Left lobe of liver (tissue), 2 donors: ENCODE measurements at regions not wholly inside any gene's neighbourhood (a gene's known extent, or its start where the extent isn't known, plus 50 kb on each side); places are given as distances from the start of the nearest gene placed in this dataset.
"Not testable (repeated sequence)": the region's sequence is repeated elsewhere in the genome, so short reads cannot be mapped to it uniquely, and the experiment has no call there.

ENCODE experiments used
- ATAC-seq: fragments of 200-7000 bp; cut with Tn5 transposase; one replicate; pipeline ENCODE4 v1.9.1; 2020; ENCODE audit warnings: mild to moderate bottlenecking, moderate library complexity
- DNase-seq: peaks from one replicate; pipeline ENCODE4 v3.0.0-alpha.2; 2020; ENCODE audit warnings: low spot score
- donor health status: DM: no; HTN: no; CAD: no; lungs with moderate emphysema.
- donor health status: DM: no; HTN: yes; CAD: no.

DNA sequence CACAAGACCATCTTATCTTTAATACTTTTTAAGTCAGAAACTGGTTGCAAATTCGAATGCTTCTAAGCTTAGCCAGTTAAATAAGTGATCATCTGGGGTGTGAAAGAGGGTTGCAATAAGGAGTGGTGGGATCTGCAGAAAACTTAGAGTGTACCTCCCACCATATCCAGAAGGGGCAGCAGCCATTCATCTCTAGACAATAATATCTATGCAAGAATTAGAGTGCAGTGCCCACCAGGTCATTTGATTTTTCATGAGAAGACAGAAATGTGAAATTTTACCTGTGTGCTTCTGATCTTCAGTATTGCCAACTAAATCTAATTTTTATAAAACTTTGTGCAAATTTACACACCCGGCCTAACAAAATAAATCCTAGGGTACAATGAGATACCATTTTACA is 127.2 kb upstream of the SP4 start:
- no peak for ATAC-seq

DNA sequence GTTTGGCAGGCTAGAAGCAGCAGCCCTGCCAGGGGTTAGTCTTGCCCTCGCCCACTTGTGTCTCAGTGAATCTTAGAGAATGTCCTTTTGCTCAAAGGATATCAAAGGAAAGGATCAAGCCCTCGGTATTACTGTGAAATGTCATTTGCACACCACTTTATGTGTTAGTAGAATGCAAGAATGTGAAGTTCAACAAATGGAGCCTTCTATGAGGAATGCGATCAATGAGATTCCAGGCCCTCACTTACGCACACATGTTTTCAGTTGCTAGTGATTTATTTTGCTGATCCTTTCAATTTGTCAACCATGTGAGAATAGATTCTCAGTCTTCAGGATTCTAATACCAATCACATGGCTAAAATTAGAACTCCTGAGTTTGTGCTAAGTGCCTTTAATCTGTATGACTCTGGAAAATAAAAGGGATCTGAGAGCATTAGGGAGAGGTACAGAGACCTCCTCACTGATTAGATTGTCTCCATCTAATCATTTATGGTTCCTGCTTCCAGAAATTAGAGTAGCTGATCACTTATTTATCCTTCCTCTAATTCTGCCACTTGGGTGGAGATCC is 123.0 kb upstream of the SP4 start:
- ATAC-seq: no peak
- DNase-seq: no peak

More for the DNA sequence above, 127.2 kb upstream of the SP4 start:
- no peak for DNase-seq

DNA sequence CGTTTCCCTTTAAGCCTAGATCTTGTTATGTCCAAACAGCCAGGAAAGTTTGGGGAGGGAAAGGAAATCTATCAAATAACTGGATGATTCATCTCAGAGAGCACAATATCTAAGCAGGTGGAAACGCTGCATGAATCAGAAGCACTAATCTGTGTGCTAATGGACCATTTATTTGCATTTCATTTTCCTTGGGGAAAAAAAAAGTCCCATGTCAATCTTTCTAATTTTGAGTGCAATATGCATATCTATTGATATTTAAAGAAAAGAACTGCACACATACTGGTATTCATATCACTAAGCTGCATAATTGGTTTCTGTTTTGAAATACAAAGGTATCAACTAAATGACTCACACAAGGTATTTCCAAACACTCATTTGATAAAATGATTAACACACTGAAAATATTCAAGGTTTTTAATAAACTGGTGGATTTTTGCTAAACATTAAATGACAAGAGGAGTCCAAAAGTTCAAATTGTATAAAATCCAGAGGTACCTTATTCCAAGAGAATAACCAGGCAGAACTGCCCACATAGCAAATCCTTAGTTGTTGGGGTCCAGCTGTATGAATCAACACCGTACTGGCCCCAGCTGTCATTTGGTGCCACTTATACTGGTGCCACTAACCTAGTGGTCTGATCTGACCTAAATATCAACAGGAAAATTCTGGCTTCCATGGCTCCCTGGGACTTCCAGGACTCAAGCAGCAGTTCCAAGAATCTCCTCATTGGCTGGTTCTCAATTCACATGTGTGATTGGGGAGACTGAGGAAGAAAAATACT is 122.2 kb upstream of the SP4 start:
- ATAC-seq (no peak), DNase-seq (no peak)

DNA sequence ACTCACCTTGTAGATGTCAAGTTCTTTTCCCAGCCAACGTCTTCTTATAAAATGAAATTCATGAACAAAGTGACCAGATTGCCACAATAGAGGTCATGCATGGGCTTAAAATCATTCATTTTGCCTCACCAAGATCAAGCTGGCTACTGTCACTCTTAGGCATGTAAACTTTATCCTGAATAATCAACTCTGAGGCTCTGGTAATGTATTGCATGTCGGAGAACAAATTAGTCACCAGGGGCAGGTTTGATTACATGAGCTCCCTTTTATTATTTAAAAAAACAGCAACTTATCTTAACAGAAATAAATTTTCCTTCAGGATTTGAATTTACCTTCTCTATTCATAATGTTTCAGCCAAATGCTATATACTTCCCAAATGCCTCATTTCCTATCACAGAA is 112.9 kb upstream of the SP4 start:
- ATAC-seq: no peak

DNA sequence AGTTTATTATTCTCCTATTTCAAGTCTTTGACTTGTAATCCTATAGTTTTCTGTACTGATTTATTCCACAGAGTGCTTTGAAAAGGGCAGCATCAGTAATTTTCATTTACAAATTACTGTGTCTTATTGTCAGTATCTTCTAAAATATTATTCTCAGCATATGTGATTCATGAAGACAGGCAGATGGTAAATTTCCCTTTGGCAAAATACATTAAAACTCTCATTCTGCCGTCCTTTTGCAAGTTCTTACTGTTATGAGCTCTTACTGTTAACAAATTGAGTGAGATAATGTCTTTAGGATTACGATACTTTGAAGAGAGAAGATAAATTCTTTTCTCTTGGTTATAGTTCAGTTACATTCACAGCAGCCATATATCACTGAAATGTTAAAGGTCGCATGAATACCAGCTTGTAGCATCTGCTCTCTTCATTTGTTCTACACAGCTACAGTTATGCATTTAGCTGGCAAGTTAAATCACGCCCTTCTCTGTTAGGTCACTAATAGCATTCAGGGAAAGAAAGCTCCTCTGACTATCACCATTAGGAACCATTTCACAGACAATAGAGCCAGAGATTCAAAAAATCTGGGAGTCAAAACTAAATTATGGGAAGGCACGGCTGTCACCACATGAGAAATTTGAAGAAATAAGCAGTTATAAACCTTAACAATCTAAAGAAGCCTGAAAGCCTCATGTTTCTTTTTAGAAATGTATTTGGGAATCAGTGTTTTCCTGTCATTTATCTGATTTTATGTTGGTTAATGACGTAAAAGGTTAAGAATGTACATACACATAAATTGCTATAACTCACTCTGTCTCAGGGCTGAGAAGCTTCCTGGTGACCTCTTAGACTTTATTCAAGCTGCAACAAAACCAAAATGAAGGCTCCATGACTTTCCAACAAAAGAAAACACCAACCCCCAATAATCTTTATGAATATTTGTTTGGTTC is 109.6 kb upstream of the SP4 start:
- no peak for DNase-seq

More for the DNA sequence above, 112.9 kb upstream of the SP4 start:
- no peak for DNase-seq

DNA sequence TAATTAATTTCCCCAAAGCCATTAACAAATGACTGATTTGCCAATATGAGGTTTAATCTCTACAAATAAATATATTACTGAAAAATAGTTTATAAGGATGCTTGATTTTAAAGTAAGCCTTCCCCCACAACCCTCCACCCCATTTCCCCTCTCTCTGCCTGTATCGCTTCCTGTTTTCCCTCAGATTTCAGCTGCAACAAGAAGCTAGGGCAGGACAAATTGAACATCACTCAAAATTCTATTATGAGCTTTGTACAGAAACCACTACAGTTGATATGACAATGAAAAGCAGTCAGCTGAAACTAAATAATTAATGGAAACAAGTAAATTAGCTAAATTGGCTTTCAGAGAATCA is 109.0 kb upstream of the SP4 start:
- no peak for ATAC-seq
- no peak for DNase-seq

More for the DNA sequence above, 109.6 kb upstream of the SP4 start:
- ATAC-seq: no peak

DNA sequence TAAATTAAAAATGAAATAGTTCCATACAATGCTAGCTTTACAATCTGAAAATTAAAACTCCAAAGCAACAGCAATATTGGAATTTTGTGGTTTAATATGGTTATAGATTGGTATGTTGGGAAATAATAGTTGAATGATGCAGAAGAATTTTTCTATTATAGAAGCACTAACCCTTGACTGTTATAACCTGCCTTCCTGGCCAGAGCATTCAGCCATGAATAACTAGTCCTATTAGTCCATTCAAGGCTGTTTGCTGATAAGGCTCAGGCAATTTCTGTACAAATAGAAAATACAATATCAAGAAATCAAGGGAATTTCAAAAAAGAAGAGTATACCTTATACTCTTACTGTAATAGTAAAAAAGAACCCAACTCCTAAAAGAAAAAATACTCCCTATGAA is 101.6 kb upstream of the SP4 start:
- ATAC-seq (no peak), DNase-seq (no peak)

DNA sequence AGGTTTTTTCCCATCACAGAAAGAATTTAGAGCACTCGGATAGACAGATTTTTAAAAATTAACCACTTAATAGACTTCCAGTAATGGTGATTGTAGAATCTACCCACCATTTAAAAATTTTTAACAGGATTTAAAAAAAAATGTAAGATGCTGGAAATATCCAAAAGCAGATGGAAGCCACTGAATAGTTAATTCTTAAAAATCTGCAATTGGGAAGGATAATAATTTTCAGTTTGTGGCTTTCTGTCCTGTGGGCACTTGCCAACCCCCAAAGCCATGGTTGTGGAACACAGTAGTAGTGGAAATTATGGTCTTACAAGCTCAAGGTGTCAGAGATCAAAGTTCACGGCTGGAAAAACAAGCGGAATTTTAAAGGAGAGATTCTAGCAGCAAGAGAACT is 101.0 kb upstream of the SP4 start:
- DNase-seq (no peak), ATAC-seq (no peak)

DNA sequence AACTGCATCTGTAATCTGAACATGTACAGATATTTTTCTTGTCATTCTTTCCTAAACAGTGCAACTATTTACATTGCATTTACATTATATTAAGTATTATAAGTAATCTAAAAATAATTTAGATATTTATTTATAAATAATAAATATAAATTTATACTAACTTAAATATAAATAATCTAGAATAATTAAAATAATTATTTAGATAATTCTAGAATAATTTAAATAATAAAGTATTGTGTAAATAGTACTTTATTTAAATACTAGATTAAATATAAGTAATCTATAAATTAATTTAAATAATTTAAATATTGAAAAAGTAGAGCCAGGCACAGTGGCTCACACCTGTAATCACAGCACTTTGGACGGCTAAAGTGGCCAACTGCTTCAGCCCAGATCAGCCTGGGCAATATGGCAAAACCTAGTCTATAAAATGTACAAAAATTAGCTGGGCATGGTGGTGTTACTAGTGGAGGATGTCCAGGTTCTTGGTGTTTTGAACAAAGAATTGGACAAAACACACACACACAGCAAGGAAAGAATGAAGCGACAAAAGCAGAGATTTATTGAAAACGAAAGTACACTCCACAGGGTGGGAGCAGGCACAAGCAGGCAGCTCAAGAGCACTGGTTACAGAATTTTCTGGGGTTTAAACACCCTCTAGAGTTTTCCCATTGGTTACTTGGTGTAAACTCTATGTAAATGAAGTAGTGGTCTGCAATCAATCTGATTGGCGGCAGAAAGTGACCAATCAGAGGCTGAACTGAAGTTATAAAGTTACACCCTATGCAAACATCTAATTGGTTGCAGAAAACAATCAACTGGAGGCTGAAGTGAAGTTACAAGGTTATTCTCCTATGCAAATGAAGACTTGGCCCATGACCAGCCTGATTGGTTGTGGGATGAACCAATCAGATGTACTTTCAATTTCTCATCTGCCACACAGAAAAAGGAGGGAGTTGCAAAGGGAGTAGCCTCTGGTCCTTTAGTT is 100.2 kb upstream of the SP4 start:
- DNase-seq (no peak), ATAC-seq (no peak)

DNA sequence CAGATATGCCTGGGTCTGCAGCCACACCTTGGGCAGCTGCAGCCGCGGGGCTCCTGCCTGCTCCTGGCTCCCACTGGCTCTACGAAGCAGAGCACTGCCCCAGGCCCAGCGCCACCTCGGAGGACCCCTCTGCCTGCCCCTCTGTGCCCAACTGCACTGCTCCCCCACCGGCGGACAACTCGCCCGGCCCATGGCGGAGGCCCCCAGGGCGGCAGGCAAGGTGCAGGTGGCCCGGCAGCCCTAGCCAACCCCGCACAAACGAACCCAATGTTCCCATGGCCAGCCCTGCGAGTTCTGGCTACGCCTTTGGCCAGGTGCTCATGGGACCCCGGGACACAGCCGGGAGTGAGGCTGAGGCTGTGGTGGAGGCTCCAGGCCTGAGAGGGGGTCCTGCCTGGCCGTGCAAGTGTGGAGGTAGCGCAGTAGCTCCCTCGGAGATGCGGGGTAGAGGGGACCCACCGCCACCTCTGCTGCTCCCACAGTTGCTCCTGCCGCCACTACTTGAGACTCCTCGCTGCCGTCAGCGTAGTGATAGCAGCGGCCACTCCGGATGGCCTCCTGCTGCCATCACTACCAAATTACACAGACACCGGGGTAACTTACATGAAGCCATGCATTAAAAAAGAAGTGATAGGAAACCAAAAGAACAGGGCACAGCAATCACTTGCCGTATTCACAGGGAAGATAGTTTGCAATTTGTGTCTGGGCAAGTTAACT is 97.3 kb upstream of the SP4 start:
- DNase-seq: no peak

DNA sequence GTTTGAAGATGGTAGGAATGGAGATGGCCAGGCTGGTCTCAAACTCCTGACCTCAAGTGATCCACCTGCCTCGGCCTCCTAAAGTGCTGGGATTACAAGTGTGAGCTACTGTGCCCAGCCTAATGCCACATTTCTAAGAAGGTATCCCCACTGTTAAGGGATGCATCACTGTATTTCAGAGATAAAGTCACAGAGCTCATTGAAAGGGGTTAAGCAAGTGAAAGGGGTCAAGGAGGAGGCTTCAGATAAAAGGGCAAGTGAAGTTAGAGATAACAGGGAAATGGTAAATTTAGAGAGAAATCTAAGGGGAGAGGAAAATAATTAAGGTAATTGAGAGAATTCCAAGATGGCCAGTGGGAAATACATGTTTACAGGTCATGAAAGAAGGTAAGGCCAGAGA is 93.0 kb upstream of the SP4 start:
- ATAC-seq (no peak), DNase-seq (no peak)

More for the DNA sequence above, 97.3 kb upstream of the SP4 start:
- ATAC-seq: no peak

DNA sequence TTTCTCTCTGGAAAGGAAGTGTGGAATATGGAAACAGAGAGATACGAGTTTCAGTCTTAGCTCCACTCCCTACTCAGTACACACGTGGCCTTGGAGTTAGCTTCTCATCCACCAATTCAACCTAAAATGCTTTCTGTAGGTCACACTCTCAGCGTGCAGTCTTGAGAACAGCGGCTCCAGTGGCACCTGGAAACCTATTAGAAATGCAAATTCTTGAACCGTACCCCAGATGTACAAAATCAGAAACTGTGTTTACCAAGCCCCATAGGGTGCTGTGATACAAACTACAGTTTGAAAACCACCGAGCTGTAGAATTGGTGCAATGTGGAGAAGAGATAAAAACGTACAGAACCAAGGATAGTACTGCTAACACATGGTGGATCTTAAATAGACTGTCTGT is 91.1 kb upstream of the SP4 start:
- DNase-seq: no peak
- ATAC-seq: no peak

DNA sequence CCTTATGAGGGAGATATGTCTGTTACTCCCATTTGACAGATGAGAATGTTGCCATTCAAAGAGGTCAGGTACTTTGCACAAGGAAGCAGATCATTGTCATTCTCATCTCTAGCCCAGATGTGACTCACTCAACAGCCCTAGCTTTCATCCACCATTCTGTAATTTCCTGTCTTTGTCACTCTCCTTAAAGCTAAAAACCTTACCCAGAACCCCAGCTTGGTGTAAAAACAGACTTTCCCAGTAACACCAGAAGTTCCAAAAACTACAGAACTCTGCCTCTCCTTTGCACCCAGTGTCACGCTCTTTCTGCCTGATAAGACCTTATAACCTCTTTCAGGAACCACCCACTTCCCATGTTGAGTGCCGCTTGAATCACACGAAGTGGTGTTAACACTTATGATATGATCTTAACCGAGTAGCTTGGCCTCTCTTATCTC is 89.1 kb upstream of the SP4 start:
- ATAC-seq (no peak), DNase-seq (no peak)

DNA sequence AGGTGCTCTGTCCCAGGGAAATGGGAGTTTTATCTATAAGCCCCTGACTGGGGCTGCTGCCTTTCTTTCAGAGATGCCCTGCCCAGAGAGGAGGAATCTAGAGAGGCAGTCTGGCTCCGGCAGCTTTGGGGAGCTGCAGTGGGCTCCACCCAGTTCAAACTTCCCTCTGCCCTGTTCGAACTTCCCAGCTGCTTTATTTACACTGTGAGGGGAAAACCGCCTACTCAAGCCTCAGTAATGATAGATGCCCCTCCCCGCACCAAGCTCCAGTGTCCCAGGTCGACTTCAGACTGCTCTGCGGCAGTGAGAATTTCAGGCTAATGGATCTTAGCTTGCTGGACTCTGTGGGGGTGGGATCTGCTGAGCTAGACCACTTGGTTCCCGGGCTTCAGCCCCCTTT is 83.0 kb upstream of the SP4 start:
- not testable (repeated sequence) for ATAC-seq, DNase-seq

DNA sequence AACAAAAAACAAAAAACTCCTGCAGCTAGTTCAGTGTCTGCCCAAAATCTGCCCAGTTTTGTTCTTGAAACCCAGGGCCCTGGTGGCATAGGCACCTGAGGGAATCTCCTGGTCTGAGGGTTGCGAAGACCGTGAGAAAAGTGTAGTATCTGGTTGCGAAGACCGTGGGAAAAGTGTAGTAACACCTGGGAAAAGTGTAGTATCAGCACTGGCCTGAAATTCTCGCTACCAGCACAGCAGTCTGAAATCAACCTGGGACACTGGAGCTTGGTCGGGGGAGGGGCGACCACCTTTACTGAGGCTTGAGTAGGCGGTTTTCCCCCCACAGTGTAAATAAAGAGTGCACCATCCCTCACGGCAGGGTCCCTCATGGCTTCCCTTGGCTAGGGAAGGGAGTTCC is 82.5 kb upstream of the SP4 start:
- ATAC-seq (no peak), DNase-seq (no peak)

DNA sequence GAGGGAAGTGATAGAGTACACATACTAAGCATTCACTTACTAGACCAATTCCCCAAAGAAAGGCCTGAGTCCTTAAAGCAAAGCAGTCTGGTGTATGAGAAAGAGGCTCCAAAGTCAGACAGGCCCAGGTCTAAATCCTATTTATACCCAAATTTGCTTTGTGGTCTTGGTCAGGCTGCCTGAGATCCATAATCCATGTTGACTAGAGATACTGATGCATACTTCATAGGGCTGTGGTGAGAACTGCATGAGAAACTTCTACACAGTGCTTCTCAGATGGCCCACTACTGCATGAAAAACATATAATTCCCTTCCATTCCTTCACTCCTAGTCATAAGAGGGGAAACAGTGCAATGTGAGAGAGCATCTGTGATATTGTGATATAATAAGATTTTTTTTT is 81.6 kb upstream of the SP4 start:
- no peak for ATAC-seq
- DNase-seq: no peak

DNA sequence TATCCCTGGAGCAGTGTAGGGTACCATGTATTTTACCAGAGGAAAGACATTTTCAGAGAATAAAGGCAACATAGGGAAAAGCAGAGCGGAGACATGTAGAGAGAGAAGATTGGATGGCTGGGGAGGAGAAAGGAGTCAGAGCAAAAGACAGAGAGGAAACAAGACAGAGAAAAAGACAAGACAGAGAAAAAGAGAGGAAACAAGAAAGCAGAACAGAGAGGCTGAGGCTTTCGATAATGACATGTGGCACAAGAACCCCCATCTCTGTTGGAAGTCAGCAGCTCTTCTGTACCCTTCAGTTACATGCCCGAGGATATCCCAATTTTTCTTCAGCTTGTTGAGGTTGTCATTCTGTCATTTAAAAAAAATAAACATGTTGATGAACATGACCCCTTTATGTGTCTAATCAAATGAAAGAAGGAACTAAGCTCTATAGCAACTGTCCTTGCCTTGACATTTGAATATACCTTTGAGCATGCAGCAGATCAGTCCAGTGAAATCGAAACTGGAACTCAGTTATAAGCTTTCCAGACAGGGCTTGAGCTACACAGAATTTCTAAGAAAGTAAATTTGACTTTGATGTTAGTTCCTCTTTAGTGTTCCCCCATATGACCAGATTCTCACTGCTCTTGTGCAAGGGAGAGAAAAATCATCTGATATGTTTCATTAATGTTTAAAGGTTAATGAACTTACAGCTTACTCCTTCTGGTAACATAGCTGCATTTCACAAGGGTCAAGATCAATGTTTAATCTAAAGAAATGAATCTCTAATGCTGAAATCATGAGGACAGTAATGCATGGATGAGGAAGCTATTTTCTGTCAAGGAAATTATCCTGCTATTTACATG is 75.1 kb upstream of the SP4 start:
- no peak for DNase-seq
- no peak for ATAC-seq

DNA sequence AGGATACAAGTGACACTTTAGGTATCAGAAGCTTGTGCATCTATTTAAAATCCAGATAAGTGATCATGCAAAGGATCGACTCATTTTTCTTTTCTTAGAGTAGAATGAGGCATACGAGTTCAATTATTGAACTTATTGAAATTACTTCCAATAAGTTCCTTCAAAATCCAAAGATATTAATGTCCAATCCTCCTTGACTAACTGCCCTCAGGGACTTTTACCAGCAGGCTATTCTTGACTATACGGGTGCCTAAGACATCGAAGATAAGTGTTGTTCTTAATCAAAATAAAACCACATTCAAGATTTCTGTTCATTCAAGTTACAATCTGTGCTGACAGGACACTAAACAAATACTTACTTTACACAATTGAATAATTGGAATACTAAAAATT is 74.5 kb upstream of the SP4 start:
- no peak for ATAC-seq

DNA sequence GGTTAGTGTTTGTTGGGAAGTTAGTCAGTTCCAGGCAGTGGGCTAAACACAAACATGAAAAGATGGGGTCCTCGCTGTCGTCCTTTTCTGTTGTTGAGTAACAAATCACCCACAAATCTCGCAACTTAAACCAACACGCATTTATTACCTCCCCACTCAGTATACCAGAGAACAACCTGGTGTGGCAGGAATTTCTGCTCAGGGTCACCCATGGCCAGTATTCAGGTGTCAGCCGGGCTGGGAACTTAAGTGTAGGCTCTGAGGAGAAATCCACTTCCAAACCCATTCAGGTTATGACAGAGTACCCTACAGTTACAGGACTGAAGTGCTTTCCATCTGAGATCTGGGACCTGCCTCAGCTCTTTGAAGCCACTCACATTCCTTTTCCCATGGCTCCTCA is 73.6 kb upstream of the SP4 start:
- ATAC-seq: no peak

More for the DNA sequence above, 74.5 kb upstream of the SP4 start:
- no peak for DNase-seq

More for the DNA sequence above, 73.6 kb upstream of the SP4 start:
- DNase-seq: no peak
